Endothelial cell of umbilical vein (primary cell): ENCODE measurements at regions not wholly inside any gene's neighbourhood (a gene's known extent, or its start where the extent isn't known, plus 50 kb on each side); places are given as distances from the start of the nearest gene placed in this dataset.

Source experiments
- BruUV-seq: library from RNA; stranded (reverse); fragments of 400-500 nt; replicated peaks from 2 replicates; lab custom pipeline; 2021; lab: Mats Ljungman, UMichigan
- CTCF ChIA-PET: fragments of 300-600, 350-600 bp; sonication (Branson Sonifier 250); formaldehyde crosslinking; loops from one replicate; lab custom pipeline; 2021; ENCODE audit warnings: antibody characterized with exemption, inconsistent platforms; lab: Charles Lee
- POLR2A ChIA-PET: fragments of 300-600, 350-600 bp; sonication (Branson Sonifier 250); formaldehyde crosslinking; loops from one replicate; lab custom pipeline; 2021; ENCODE audit warnings: antibody characterized with exemption, inconsistent platforms; lab: Charles Lee
- DNase-seq: peaks from one replicate; pipeline ENCODE4 v3.0.0-alpha.2; 2011; ENCODE audit warnings: low read depth, low spot score
- FAIRE-seq: peaks from 2 replicates; lab custom pipeline; 2011; peaks lifted over from hg19 to GRCh38; lab: Jason Lieb, UNC
- H2AFZ ChIP-seq: 2 replicates; pipeline ENCODE4 v1.6.0; 2012; ENCODE audit warnings: low read depth, low read length, control low read depth, inconsistent platforms
- H3K27ac ChIP-seq: 2 replicates; pipeline ENCODE4 v1.5.1; 2011; ENCODE audit warnings: low read depth, mild to moderate bottlenecking, control low read depth, low read length, moderate library complexity; ENCODE audit not compliant: insufficient read depth
- H3K27me3 ChIP-seq, 2 experiments: 2 replicates each; pipeline versions ENCODE4 v1.6.0 to v1.6.1; 2011; ENCODE audit warnings: low read length in 2 of 2, mixed read lengths in 1 of 2; ENCODE audit not compliant: control insufficient read depth in 2 of 2, insufficient read depth in 2 of 2
- H3K36me3 ChIP-seq, 2 experiments: 2 replicates in 1 of 2; 3 replicates in 1 of 2; pipeline ENCODE4 v1.5.1; 2011; ENCODE audit warnings: low read length in 2 of 2, mild to moderate bottlenecking in 1 of 2, moderate library complexity in 1 of 2; ENCODE audit not compliant: control insufficient read depth in 2 of 2, insufficient read depth in 2 of 2; ENCODE audit errors: extremely low read depth in 1 of 2
- H3K4me1 ChIP-seq: 3 replicates; pipeline ENCODE4 v1.5.1; 2011; ENCODE audit warnings: mild to moderate bottlenecking, low read length; ENCODE audit not compliant: control insufficient read depth, insufficient read depth; ENCODE audit errors: extremely low read depth
- H3K4me2 ChIP-seq: 2 replicates; pipeline ENCODE4 v1.6.1; 2011; ENCODE audit warnings: low read length, control low read depth, mixed read lengths; ENCODE audit not compliant: insufficient read depth
- H3K4me3 ChIP-seq, 3 experiments: fragments of 200-600 bp in 1 of 3; sonication (generic), shearing (Covaris generic) in 1 of 3; replicated peaks in 1 of 3; 2 replicates each; pipeline ENCODE4 v1.5.1; 2011 to 2016; ENCODE audit warnings: control low read depth in 3 of 3, low read length in 3 of 3, mild to moderate bottlenecking in 2 of 3, inconsistent platforms in 1 of 3, low read depth in 1 of 3, moderate library complexity in 1 of 3; ENCODE audit not compliant: insufficient read depth in 1 of 3
- H3K79me2 ChIP-seq: 2 replicates; pipeline ENCODE4 v1.6.0; 2012; ENCODE audit warnings: low read length, inconsistent platforms; ENCODE audit not compliant: control insufficient read depth, insufficient read depth
- H3K9ac ChIP-seq: replicated peaks from 2 replicates; pipeline ENCODE3; 2011; ENCODE audit warnings: low read length, control low read depth; ENCODE audit not compliant: insufficient read depth; ENCODE audit errors: extremely low read depth
- H3K9me1 ChIP-seq: replicated peaks from 3 replicates; pipeline ENCODE4 v1.6.0; 2011; ENCODE audit warnings: mild to moderate bottlenecking, low read length; ENCODE audit not compliant: control insufficient read depth, insufficient read depth; ENCODE audit errors: extremely low read depth
- H3K9me3 ChIP-seq: replicated peaks from 2 replicates; pipeline ENCODE4 v1.5.1; 2012; ENCODE audit warnings: low read length, inconsistent platforms; ENCODE audit not compliant: control insufficient read depth, insufficient read depth
- H4K20me1 ChIP-seq: replicated peaks from 2 replicates; pipeline ENCODE3; 2011; ENCODE audit warnings: mild to moderate bottlenecking, low read length; ENCODE audit not compliant: control insufficient read depth, insufficient read depth; ENCODE audit errors: extremely low read depth
- EZH2 ChIP-seq: IDR thresholded peaks from 2 replicates; pipeline ENCODE4 v1.6.1; 2012; ENCODE audit warnings: borderline replicate concordance, low read depth, mild to moderate bottlenecking, moderate library complexity, low read length, inconsistent platforms; ENCODE audit not compliant: severe bottlenecking
- FOS ChIP-seq: IDR thresholded peaks from 2 replicates; pipeline ENCODE4 v1.6.1; 2011; ENCODE audit warnings: mild to moderate bottlenecking, low read length, moderate library complexity, borderline replicate concordance; ENCODE audit not compliant: insufficient read depth
- GATA2 ChIP-seq: IDR thresholded peaks from 2 replicates; pipeline ENCODE4 v1.7.0; 2011; ENCODE audit warnings: low read depth, mild to moderate bottlenecking, moderate library complexity, mixed read lengths, low read length; ENCODE audit not compliant: insufficient read length, insufficient read depth
- JUN ChIP-seq: IDR thresholded peaks from 2 replicates; pipeline ENCODE4 v1.6.1; 2011; ENCODE audit warnings: borderline replicate concordance, low read depth; ENCODE audit not compliant: insufficient read length, insufficient read depth
- MYC ChIP-seq: IDR thresholded peaks from one replicate; pipeline ENCODE4 v1.6.1; 2011; ENCODE audit warnings: mild to moderate bottlenecking, low read depth, low read length
- POLR2A ChIP-seq: IDR thresholded peaks from 2 replicates; pipeline ENCODE4 v1.6.1; 2012; ENCODE audit warnings: low read depth, mild to moderate bottlenecking, control low read depth, low read length
- POLR2AphosphoS5 ChIP-seq: IDR thresholded peaks from 2 replicates; pipeline ENCODE4 v1.6.1; 2012; ENCODE audit warnings: low read depth, mild to moderate bottlenecking, control low read depth, low read length, moderate library complexity; ENCODE audit not compliant: insufficient read depth
- dilution Hi-C: fragments of 300-500 bp; cut with MboI; formaldehyde crosslinking; loops from one replicate; pipeline ENCODE4 v1.15.0; 2019; ENCODE audit warnings: low sequenced_read_pairs; ENCODE audit not compliant: extremely low pct_ligation_motif_present
- intact Hi-C: fragments of 100-400 bp; cut with micrococcal nuclease; formaldehyde crosslinking; loops from one replicate; pipeline ENCODE4 v1.10.0; 2022
- TF ChIP-seq, protein P1 (sequence below): IDR thresholded peaks from 2 replicates; pipeline ENCODE4 v1.6.1; 2011; ENCODE audit not compliant: insufficient read depth, insufficient read length
- TF ChIP-seq, protein P2 (sequence below), 2 donors: IDR thresholded peaks; 1 replicate in 1 of 2; 2 replicates in 1 of 2; pipeline ENCODE4 v1.5.1; 2011; ENCODE audit warnings: low read length in 2 of 2, mild to moderate bottlenecking in 2 of 2, moderate library complexity in 2 of 2, control low read depth in 1 of 2, inconsistent platforms in 1 of 2, low read depth in 1 of 2; ENCODE audit not compliant: insufficient read depth in 1 of 2; ENCODE audit errors: extremely low read depth in 1 of 2

DNA sequence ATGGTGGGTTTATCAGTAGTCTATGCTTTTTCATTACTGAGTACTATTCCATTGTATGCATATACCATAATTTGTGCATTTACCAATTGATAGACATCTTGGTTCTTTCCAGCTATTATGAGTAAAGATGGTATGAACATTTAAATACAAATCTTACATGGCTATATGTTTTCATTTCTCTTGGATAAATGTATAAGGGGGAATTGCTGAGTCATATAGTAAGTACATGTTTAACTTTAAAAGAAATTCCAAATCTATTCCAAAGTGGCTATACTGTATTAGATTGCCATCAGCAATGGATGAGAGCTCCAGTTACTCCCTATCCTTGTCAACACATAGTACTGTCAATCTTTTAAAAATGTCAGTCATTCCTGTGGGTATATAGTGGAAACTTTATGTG is 243.9 kb downstream of the CDCA7 start:
- Histone ChIP-seq H3K27ac (no peak overlapping the region), H3K9me1 (no peaks in the 10 kb centered on the region), H3K36me3 (no peaks in the 10 kb centered on the region), H3K9ac (no peak overlapping the region), H2AFZ (no peak overlapping the region), H3K9me3 (no peaks in the 10 kb centered on the region), H3K27me3 (no peaks in the 10 kb centered on the region), H3K4me1 (no peaks in the 10 kb centered on the region), H4K20me1 (no peaks in the 10 kb centered on the region), H3K4me2 (no peak overlapping the region), H3K79me2 (no peaks in the 10 kb centered on the region), H3K4me3 (no peak overlapping the region)
- CTCF ChIA-PET, result no interaction called here
- TF ChIP-seq MYC (no peak), GATA2 (no peak), FOS (no peak), POLR2AphosphoS5 (no peak), JUN (no peak), EZH2 (no peak), POLR2A (no peak)
- TF ChIP-seq, protein P1, sequence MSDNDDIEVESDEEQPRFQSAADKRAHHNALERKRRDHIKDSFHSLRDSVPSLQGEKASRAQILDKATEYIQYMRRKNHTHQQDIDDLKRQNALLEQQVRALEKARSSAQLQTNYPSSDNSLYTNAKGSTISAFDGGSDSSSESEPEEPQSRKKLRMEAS, result no peak
- TF ChIP-seq, protein P2, sequence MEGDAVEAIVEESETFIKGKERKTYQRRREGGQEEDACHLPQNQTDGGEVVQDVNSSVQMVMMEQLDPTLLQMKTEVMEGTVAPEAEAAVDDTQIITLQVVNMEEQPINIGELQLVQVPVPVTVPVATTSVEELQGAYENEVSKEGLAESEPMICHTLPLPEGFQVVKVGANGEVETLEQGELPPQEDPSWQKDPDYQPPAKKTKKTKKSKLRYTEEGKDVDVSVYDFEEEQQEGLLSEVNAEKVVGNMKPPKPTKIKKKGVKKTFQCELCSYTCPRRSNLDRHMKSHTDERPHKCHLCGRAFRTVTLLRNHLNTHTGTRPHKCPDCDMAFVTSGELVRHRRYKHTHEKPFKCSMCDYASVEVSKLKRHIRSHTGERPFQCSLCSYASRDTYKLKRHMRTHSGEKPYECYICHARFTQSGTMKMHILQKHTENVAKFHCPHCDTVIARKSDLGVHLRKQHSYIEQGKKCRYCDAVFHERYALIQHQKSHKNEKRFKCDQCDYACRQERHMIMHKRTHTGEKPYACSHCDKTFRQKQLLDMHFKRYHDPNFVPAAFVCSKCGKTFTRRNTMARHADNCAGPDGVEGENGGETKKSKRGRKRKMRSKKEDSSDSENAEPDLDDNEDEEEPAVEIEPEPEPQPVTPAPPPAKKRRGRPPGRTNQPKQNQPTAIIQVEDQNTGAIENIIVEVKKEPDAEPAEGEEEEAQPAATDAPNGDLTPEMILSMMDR (IDR thresholded peaks at IDR 0.05; ENCODE audit: extremely low read depth in 1 of 2, insufficient read depth in 1 of 2, low read depth in 1 of 2, low read length in 2 of 2), result no peak
- no peak for FAIRE-seq
- BruUV-seq, result no TSS peak
- POLR2A ChIA-PET, result no interaction called here
- no peak for DNase-seq
- dilution Hi-C loops (no loop called here), intact Hi-C loops (no loop called here)
